GM21619 (cell line): ENCODE measurements at regions not wholly inside any gene's neighbourhood (a gene's known extent, or its start where the extent isn't known, plus 50 kb on each side); places are given as distances from the start of the nearest gene placed in this dataset.
"Not testable (repeated sequence)": the region's sequence is repeated elsewhere in the genome, so short reads cannot be mapped to it uniquely, and the experiment has no call there.

ENCODE experiments used
- ATAC-seq: cut with Tn5 transposase; IDR thresholded peaks from one replicate; pipeline ENCODE4 v1.9.1; 2021; ENCODE audit not compliant: unreplicated experiment

DNA sequence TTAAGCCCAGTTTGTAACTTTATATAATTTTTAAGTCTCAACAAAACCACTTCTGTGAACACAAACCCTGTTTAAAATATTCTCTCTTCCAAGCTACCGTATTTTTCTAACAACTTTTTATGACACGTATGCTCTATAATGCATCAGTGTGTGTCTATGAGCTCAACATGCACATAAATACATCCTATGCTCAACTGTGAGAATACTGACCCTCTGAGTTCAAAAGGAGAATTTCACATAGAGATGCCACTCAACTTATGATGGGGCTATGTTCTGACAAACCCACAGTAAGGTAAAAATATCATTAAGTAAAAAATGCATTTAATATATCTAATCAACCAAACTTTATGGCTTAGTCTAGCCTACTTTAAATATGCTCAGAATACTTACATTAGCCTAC lies 1139.7 kb upstream of the SPRY2 start:
- no peak for ATAC-seq

DNA sequence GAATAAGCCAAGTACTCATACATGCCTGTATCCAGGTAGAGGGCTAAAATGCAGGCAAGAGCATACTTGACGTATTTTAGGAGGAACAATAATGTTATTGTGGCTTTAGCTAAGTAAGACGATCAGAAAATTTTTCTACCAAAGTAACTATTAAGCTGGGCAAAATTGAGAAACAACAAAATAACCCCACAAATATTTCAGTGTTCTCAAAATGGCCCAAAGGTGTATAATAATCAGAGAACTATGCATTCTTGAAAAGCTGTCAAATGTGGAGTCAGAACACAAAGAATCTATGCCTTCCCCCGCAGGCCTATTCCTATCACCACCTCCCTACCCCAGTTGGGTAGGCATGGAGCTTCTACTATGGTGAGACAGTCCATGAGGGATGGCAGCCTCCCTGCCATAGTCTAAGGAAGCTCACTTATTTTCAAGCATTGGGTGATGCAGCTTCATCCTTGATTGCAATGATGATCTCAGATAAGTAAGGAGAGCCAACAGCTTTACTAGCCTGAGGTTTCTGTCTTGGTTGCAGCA lies 1132.5 kb upstream of the SPRY2 start:
- ATAC-seq = no peak

DNA sequence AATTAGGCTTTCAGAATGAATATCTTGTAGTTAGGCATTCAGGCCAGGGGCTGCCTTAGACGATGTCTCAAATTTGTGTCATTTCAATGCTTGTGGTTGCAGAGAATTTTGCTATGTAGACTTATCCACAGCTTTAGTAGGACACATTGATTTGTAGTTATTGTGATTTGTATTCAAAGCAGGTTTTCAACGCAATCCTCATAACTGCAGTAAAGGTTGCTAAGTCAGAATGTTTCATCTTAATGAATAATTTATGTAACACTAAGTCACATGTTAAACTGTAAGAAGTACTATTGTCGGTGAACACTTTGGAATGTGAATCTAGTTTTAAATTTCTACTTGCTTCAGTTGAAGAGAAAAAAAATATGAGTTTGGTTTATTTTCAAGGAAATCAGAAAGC lies 1117.2 kb upstream of the SPRY2 start:
- no peak for ATAC-seq

DNA sequence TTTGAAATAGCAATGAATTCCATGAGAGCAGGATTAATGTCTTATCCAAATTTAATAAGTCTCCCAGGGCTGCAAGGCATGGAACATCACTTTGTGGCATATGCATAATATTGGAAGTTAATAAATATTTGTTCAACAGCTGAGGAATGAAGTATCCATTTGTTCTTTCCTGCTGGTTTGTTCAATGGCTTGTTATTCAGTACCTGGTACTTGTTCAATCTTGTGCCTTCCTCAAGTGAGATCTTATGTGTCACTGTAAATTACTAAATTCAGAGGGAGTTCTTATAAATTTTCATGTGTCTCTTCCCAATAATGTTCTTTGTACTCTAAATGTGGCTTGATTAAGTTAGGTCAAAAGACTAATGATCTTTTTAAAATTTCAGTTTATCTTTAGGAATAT lies 1105.5 kb upstream of the SPRY2 start:
- ATAC-seq = no peak

DNA sequence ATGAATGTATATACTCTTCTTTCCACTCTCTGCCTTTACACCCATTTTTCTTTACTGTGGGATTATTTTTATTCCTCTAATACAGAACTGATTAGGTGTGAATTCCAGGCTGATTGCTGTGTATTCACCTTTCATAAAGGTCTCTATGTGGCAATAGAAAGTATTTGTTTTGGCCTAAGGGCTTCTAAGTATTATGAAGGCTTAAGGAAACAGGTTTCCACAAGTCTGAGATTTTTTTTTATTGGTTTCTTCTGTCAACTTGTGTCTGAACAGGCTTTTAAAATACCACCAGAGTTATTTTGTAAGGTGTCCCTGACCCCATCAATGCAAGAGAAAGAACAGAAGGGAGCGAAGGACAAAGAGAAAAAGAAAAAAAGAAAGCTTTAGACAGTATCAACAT lies 1102.0 kb upstream of the SPRY2 start:
- ATAC-seq = no peak

DNA sequence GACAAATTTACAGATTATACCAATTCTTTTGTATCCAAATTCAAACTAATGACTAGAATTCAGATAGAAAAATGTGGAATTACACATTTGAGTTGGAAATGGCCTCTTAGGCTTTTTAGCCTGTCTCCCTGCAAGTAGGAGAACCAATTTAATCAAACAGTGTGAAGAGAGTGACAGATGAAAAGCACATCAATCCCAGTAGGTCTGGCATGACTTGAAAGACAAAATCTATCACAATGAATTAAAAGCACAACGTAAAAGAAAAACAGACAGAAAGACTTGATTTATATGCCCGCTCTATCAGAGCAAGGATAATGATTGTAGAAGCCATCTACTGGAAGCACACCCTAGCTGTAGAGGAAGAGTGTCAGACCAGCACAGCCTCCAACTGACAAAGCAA lies 1084.4 kb upstream of the SPRY2 start:
- no peak for ATAC-seq

DNA sequence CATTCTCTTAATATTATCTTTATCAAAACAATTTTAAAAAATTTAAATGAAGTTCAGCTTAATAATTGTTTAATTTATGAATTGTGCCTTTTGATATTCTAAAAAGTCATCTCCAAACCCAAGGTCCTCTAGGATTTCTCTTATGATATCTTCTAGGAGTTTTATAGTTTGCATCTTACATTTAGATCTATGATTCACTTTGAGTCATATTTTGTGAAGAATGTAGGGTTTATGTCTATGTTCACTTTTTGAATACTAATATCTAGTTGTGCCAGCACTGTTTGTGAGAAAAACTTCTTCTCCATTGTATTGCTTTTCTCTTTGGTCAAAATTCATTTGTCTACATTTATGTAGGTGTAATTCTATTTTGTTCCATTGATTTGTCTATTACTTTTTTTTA lies 1068.4 kb upstream of the SPRY2 start:
- no peak for ATAC-seq

DNA sequence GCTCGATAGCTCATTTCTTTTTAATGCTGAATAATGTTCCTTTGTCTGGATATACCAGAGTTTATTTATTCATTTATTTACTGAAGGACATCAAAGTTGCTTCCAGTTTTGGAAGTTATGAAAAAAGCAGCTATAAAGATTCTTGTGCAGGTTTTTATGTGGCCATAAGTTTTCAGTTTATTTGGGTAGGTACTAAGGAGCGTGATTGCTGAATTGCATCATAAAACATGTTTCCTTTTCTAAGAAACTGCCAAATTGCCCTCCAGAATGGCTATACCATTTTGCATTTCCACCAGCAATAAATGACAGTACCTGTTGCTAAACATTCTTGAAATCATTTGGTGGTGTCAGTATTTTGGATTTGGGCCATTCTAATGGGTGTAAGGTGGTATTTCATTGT lies 1067.7 kb upstream of the SPRY2 start:
- ATAC-seq = no peak

DNA sequence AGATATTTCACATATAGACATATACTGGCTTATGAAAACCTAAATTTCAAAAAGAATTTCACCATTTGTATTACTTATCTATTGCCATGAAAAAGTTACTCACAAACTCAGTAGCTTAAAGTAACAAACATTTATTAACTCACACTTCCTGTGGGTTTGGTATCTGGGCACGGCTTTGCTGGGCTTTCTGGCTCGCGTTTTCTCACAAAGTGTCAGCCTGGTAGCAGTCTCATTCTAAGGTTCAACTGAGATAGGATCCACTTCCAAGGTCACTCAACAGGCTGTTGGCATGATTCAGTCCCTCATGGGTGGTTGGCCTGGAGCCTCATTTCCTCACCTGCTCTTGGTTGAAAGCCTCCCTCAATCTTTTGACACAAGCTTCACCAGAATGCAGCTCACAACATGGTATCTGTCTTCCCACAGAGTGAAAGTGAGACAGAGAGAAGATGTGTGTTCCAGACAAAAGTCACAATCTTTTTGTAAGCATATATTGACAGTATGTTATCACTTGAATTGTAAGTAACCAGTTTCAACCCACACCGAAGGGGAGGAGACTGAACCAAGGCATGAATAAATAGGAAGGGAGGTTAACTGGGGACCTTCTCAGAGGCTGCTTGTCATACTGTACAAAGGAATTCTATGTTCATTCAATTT lies 1065.8 kb upstream of the SPRY2 start:
- ATAC-seq = peak; percentile 84

DNA sequence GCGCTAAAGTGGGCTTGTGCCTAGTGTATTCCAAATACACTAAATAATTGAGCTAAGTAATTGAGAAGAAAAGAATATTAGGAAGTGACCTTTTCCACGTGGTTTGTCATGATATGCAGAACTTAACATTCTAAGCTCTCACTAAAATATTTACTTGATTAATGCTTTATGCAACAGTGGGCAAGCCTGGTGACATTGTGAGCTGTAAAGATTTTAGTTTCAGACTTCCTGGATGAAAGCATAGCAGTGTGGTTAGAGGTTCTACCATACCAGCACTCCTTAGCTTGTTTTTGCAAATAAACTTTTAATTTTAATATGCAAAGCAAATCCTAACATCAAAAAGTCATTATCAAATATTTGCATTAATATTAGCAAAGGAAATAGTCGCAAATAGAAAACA lies 1065.1 kb upstream of the SPRY2 start:
- ATAC-seq = no peak

DNA sequence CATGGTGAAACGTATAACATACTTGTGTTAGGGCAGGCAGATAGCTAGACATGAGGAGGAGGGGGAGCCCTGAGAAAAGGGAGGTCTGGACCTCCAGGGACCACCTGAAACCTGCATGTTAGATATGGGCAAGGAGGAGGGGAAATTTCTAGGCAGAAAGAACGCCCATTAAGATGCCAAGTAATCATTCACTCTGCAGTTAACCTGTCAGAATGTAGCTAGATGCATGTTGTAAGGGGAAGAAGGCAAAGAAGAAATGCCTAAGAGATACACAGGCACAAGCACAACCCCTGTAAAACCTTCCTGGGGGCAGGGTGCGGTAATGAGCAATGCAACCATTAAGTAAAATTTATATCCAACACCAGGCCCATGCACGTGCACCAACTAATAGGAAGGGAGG lies 1055.3 kb upstream of the SPRY2 start:
- no peak for ATAC-seq

DNA sequence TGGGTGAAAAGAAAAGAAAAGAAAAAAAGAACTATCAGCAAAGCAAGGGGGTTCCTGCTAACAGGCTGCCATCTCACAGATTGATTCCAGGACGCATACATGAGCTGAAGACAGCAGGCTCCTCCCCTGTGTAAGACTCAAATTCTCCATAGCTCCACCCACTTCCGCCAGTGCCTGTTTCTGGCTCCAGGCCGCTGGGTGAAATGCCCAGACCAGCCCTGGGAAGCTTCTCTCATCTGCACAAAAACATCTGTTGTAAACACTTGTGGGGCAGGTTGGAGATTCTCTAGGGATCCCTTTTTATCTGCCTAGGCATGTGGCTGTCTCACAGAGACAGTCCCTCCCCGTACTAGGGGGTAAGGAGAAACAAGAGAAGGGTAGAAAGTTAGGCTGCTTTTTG lies 1054.4 kb upstream of the SPRY2 start:
- no peak for ATAC-seq

DNA sequence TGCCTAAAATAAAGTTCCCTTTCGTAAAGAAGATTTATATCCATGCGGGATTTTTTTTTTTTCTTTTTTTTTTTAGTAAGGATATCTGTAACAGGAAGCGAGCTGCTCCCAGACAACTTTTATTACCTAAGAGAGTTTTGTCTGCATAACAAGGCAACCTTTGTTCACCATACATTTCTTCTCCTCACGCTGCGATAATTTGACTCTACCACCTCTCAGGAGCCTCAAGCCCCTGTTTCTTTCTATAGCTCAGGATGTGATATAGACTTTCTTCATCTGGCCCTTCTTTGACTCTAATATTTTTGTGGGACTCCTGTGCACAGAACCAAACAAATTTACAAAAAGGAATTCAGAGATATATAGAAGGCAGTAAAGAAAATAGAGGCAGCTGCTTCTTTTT lies 1053.7 kb upstream of the SPRY2 start:
- no peak for ATAC-seq

DNA sequence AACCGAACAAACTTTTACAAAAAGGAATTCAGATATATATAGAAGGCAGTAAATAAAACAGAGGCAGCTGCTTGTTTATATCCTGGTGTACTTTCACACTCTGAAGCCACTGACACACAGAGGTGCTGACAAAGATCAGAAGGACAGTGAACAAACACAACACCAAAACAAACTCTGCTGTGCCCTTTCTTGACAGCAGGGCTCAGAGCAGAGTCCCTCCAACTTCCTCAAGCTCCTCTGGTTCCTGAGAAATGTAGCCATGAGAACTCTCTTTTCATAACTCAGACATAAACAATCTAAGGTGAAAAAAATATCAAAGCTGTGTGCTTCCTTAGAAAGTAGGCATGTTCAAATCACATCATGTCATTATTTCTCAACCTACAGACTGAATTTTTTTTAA lies 1052.8 kb upstream of the SPRY2 start:
- peak; percentile 62 for ATAC-seq

DNA sequence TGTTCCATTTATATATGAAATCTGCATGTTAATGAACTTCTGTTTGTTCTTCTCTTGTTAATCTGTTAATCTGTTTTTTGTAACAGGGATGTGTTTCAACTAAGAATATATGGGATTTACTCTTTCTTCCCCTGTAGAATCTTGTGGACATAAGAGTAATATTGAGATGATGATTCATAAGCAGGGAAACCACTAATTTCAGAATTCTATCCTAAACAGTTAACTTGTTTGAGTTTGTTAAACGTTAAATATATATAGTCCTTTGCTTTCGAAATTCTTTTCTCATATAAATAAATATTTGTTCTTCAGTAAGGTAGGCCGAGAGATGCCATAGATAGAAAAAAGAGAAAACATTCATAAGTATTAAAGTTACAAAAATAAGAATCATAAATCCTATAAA lies 1052.2 kb upstream of the SPRY2 start:
- no peak for ATAC-seq

DNA sequence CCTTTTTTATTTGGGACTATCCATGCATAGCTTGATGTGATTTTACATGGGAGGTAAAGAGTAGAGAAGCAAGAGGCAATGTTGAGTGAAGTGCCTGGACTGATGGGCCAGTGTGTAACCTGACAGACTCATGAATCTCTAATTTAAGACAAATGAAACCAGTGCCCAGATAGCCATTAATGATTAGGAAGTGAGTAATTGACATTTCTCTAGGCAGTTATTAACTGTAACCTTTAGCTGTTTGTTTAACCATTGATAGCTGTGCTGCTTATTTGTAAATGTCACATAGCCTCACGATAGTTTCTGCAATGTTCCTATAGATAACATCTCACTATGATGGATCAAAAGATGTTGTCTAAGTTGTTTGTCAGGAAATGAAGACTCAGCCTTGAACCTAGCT lies 1047.5 kb upstream of the SPRY2 start:
- peak; percentile 56 for ATAC-seq

DNA sequence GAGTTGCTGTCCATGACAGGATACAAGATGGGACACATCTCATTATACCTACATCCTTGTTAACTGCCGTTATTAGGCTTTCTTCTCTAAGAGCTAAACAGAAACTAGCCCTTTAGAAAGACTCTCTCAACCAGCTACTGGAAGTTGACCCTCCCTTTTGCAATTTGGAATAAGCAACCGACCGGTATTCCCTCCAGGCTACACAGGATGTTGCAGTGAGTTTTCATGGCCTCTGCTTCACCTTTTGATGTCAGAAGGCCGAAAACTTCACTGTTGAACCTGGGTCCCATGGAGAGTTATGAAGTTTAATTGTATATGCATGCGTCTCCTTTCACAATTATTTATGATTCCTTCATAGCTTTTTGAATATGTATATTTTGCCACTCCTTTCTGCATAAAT lies 1042.5 kb upstream of the SPRY2 start:
- no peak for ATAC-seq

DNA sequence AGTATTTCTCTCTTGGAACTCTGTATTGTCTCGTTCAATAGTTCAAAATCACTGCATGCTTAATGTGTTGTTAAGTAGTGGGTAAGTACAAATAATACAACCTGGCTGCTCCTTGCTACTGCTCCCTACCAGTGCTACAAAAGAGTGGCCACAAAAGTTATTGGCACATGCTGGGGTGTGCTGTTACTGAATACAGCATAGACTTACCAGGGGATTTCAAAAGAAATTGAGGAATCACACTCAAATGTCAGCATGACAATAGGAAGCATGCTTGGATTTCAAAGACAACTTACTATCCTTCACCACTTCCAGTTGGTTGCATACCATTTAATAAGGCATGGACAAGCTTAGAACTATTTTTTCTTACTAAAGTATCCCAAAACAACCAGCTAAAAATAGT lies 1041.3 kb upstream of the SPRY2 start:
- no peak for ATAC-seq

DNA sequence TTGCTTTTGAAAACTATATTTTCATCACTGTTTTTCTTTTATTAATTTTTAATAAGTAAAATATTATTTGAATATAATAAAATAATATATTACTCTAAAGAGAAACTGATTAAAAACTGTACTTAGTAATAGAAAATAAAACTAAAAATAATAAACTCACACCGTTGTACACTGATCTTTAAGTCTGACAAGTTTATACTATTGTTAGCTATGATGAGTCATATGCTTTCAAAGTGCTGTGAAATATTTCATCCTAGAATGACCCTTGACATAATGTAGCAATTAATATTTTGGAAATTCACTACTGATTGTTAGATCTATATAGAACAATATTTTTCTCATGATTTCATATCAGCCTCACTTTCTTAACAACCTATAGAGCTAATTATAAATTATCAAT lies 1040.6 kb upstream of the SPRY2 start:
- no peak for ATAC-seq

DNA sequence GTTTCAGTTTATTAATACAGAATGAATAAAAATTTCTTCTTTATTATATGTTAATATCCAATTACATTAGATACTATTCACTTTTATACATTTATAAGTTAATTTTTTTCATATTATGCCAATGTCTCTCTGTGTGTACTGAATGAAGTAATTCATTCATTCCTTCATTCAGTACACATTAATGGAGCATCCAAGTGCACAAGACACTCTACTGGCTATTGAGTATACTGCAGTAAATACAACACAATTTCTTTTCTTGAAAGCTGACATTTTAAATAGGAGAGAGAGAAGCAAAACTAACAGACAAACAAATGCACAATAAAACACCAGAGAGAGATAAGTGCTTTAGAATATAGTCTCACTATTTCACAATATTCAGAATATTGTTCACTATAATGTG lies 1038.3 kb upstream of the SPRY2 start:
- ATAC-seq = no peak

DNA sequence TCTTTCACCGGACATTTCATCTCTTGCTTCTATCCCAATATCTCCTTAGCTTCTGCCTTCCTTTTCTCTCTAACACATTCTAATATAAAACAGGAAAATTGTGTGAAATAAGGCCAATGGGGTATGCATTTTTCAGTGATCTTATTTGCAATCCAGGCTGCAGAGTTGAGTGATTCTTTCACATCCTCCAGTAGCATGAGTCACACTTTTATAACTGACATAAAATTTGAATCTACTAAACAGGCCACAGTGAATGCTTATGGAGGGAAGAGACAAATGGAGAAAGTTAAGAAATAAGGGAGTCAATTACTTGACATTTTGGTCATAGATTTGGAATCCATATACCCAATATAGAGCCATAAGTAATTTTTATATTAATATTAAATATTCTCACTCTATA lies 1037.0 kb upstream of the SPRY2 start:
- no peak for ATAC-seq

DNA sequence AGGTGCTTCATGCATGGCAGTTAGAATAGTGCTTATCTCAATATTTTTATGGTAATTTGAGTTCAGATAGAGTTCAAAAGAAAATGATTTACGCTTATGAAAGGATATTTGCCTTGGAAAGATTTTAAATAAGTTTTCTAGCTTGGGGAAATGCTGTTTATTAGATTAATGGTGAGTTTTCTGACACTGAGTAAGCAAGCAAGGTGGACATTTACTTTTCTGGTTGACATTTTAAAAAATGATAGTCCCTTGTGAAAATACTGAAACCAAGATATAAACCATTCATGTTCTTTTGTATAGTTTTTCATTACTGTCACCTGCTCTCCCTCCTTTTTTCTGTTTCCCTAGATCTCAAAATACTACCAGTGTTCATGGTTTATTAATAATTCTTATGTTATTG lies 1034.8 kb upstream of the SPRY2 start:
- no peak for ATAC-seq

DNA sequence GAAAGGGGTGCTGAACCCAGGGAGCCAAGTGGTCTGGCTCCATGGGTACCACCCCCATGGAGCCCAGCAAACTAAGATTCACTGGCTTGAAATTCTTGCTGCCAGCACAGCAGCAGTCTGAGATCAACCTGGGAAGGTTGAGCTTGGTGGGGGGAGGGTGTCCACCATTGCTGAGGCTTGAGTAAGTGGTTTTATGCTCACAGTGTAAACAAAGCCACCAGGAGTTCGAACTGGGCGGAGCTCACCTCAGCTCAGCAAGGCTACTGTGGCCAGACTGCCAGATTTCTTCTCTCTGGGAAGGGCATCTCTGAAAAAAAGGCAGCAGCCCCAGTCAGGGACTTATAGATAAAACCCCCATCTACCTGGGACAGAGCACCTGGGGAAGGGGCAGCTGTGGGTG lies 1021.8 kb upstream of the SPRY2 start:
- ATAC-seq = not testable (repeated sequence)
